HEK293 (cell line): ENCODE measurements at regions not wholly inside any gene's neighbourhood (a gene's known extent, or its start where the extent isn't known, plus 50 kb on each side); places are given as distances from the start of the nearest gene placed in this dataset.
A peak's percentile ranks its signal among the peaks of the same experiment; 100 is the strongest.

Source experiments
- CTCF ChIA-PET: fragments of 350-600 bp; formaldehyde crosslinking; extraction: SDS; loops from one replicate; lab custom pipeline; 2021; ENCODE audit warnings: antibody characterized with exemption; lab: Yijun Ruan, JAX
- POLR2A ChIA-PET: fragments of 300-600 bp; formaldehyde crosslinking; extraction: SDS; loops from one replicate; lab custom pipeline; 2020; ENCODE audit warnings: antibody characterized with exemption, inconsistent platforms; lab: Yijun Ruan, JAX
- H3K27ac ChIP-seq: fragments of 200-500 bp; sonication (Bioruptor generic); 2 replicates; pipeline ENCODE4 v1.5.1; 2014; ENCODE audit warnings: low read depth, low read length, control low read depth, inconsistent platforms; ENCODE audit errors: extremely low read depth
- H3K36me3 ChIP-seq, 2 experiments: fragments of 200-500 bp in 1 of 2; sonication (Bioruptor generic) in 1 of 2; 1 replicate in 1 of 2; 2 replicates in 1 of 2; pipeline ENCODE4 v1.5.1; 2014 to 2017; ENCODE audit warnings: inconsistent platforms in 2 of 2, low read length in 2 of 2; ENCODE audit not compliant: control insufficient read depth in 2 of 2, insufficient read depth in 1 of 2
- H3K4me1 ChIP-seq: fragments of 200-500 bp; sonication (Bioruptor generic); 2 replicates; pipeline ENCODE4 v1.5.1; 2014; ENCODE audit warnings: mild to moderate bottlenecking, low read length, inconsistent platforms; ENCODE audit not compliant: control insufficient read depth, insufficient read depth
- H3K4me3 ChIP-seq: 2 replicates; pipeline ENCODE4 v1.5.1; 2011; ENCODE audit warnings: low read depth, mild to moderate bottlenecking, control low read depth, low read length, moderate library complexity
- H3K9me3 ChIP-seq: fragments of 200-500 bp; sonication (Bioruptor generic); 2 replicates; pipeline ENCODE4 v1.5.1; 2014; ENCODE audit warnings: low read depth, low read length, inconsistent platforms; ENCODE audit not compliant: control insufficient read depth, insufficient read depth
- AEBP2 ChIP-seq: fragments of 450-650 bp; formaldehyde crosslinking; IDR thresholded peaks from 2 replicates; pipeline ENCODE4 v1.5.1; 2016; ENCODE audit warnings: missing biosample characterization, missing genetic modification characterization, borderline replicate concordance
- FEZF1 ChIP-seq: fragments of 450-650 bp; formaldehyde crosslinking; IDR thresholded peaks from 2 replicates; pipeline ENCODE4 v1.5.1; 2016; ENCODE audit warnings: missing biosample characterization, missing genetic modification characterization
- GLI2 ChIP-seq: fragments of 450-650 bp; formaldehyde crosslinking; IDR thresholded peaks from 2 replicates; pipeline ENCODE4; 2017; ENCODE audit warnings: missing biosample characterization, missing genetic modification characterization, low read depth, borderline replicate concordance
- SCRT1 ChIP-seq: fragments of 450-650 bp; formaldehyde crosslinking; IDR thresholded peaks from 2 replicates; pipeline ENCODE4 v1.5.1; 2016; ENCODE audit warnings: missing biosample characterization, missing genetic modification characterization, borderline replicate concordance
- WT1 ChIP-seq: fragments of 450-650 bp; formaldehyde crosslinking; IDR thresholded peaks from 2 replicates; pipeline ENCODE4 v1.5.1; 2016; ENCODE audit warnings: missing biosample characterization, missing genetic modification characterization
- ZIC2 ChIP-seq: fragments of 450-650 bp; formaldehyde crosslinking; IDR thresholded peaks from 2 replicates; pipeline ENCODE4 v1.5.1; 2016; ENCODE audit warnings: missing biosample characterization, missing genetic modification characterization
- ZNF112 ChIP-seq: fragments of 450-650 bp; formaldehyde crosslinking; IDR thresholded peaks from 2 replicates; pipeline ENCODE4 v1.5.0; 2017; ENCODE audit warnings: missing biosample characterization, missing genetic modification characterization
- ZNF19 ChIP-seq: fragments of 450-650 bp; formaldehyde crosslinking; IDR thresholded peaks from 2 replicates; pipeline ENCODE4; 2016; ENCODE audit warnings: missing biosample characterization, missing genetic modification characterization, low read depth
- ZNF202 ChIP-seq: fragments of 450-650 bp; formaldehyde crosslinking; IDR thresholded peaks from 2 replicates; pipeline ENCODE4 v1.5.1; 2016; ENCODE audit warnings: missing biosample characterization, missing genetic modification characterization, borderline replicate concordance
- ZNF221 ChIP-seq: fragments of 450-650 bp; formaldehyde crosslinking; IDR thresholded peaks from 2 replicates; pipeline ENCODE4 v1.5.1; 2017; ENCODE audit warnings: missing biosample characterization, missing genetic modification characterization, borderline replicate concordance
- ZNF292 ChIP-seq: fragments of 450-650 bp; formaldehyde crosslinking; IDR thresholded peaks from 2 replicates; pipeline ENCODE4 v1.5.1; 2016; ENCODE audit warnings: low read depth, missing biosample characterization, missing genetic modification characterization, borderline replicate concordance
- ZNF354C ChIP-seq: fragments of 450-650 bp; formaldehyde crosslinking; IDR thresholded peaks from 2 replicates; pipeline ENCODE4 v1.5.1; 2016; ENCODE audit warnings: missing biosample characterization, missing genetic modification characterization, low read depth, borderline replicate concordance
- ZNF664 ChIP-seq: fragments of 450-650 bp; formaldehyde crosslinking; IDR thresholded peaks from 2 replicates; pipeline ENCODE4 v1.5.1; 2016; ENCODE audit warnings: missing biosample characterization, missing genetic modification characterization
- ZNF701 ChIP-seq: fragments of 450-650 bp; formaldehyde crosslinking; IDR thresholded peaks from 2 replicates; pipeline ENCODE4 v1.5.1; 2016; ENCODE audit warnings: missing biosample characterization, missing genetic modification characterization
- ZNF777 ChIP-seq: fragments of 450-650 bp; formaldehyde crosslinking; IDR thresholded peaks from 2 replicates; pipeline ENCODE4 v1.5.1; 2017; ENCODE audit warnings: missing biosample characterization, missing genetic modification characterization, borderline replicate concordance
- ZNF837 ChIP-seq: fragments of 450-650 bp; formaldehyde crosslinking; IDR thresholded peaks from 2 replicates; pipeline ENCODE4 v1.5.1; 2016; ENCODE audit warnings: missing biosample characterization, missing genetic modification characterization
- ZSCAN18 ChIP-seq: fragments of 450-650 bp; formaldehyde crosslinking; IDR thresholded peaks from 2 replicates; pipeline ENCODE4 v1.5.1; 2016; ENCODE audit warnings: missing biosample characterization, missing genetic modification characterization

- TF ChIP-seq FEZF1 (tag by site-specific recombination): 0 out of 2 replicates have a peak, but pooled peaks have one; percentile 25
- no peak for TF ChIP-seq ZNF777 (tag by site-specific recombination)
- no peak for TF ChIP-seq ZNF221 (tag by site-specific recombination)
- Histone ChIP-seq H3K27ac (no peak overlapping the region), H3K4me1 (no peaks in the 10 kb centered on the region), H3K36me3 (no peaks in the 10 kb centered on the region), H3K9me3 (no peaks in the 10 kb centered on the region), H3K4me3 (no peak overlapping the region)
- CTCF ChIA-PET: interaction anchor here (0.5 to 1.1 kb wide), 3 partner anchors 8 to 522 kb away, joined by 3 to 4 read pairs (median 3); no protein-coding TSS in a partner anchor
- POLR2A ChIA-PET: no interaction called here
Measured at GRCh38 chr11:15863411-15863810, 492.9 kb downstream of the SOX6 start.

- no peak for TF ChIP-seq ZNF837 (tag by site-specific recombination)
- no peak for TF ChIP-seq ZNF292 (tag by site-specific recombination)
- TF ChIP-seq ZNF664: no peak
- TF ChIP-seq SCRT1: no peak
- no peak for TF ChIP-seq ZSCAN18 (tag by site-specific recombination)
- peak; percentile 88 for TF ChIP-seq ZNF701 (tag by site-specific recombination)
- no peak for TF ChIP-seq ZNF202
- H3K36me3 ChIP-seq: no peaks in the 10 kb centered on the region
- no peak overlapping the region for H3K4me3 ChIP-seq
- POLR2A ChIA-PET: no interaction called here
- no peak overlapping the region for H3K27ac ChIP-seq
- H3K9me3 ChIP-seq: no peaks in the 10 kb centered on the region
- CTCF ChIA-PET: interaction anchor here (0.7 kb wide), 1 partner anchor 47 kb away, joined by 4 read pairs; no protein-coding TSS in a partner anchor
- no peaks in the 10 kb centered on the region for H3K4me1 ChIP-seq
Measured at GRCh38 chr11:15864026-15864805, 492.1 kb downstream of the SOX6 start.

GRCh38 chr11:15865212-15865987 lies 490.9 kb downstream of the SOX6 start:
- H3K27ac ChIP-seq: no peak overlapping the region
- H3K4me3 ChIP-seq: no peak overlapping the region
- no peaks in the 10 kb centered on the region for H3K9me3 ChIP-seq
- no peaks in the 10 kb centered on the region for H3K36me3 ChIP-seq
- no peaks in the 10 kb centered on the region for H3K4me1 ChIP-seq
- CTCF ChIA-PET: interaction anchor here (0.6 kb wide), 1 partner anchor 755 kb away, joined by 3 read pairs; no protein-coding TSS in a partner anchor
- POLR2A ChIA-PET: no interaction called here
- TF ChIP-seq ZNF112 (no peak), ZIC2 (tag by site-specific recombination) (no peak), ZNF354C (no peak), SCRT1 (no peak), GLI2 (tag by site-specific recombination) (no peak), WT1 (tag by site-specific recombination) (no peak), AEBP2 (tag by site-specific recombination) (no peak), ZNF19 (tag by site-specific recombination) (no peak)
